GM21528 (cell line): ENCODE measurements at regions not wholly inside any gene's neighbourhood (a gene's known extent, or its start where the extent isn't known, plus 50 kb on each side); places are given as distances from the start of the nearest gene placed in this dataset.

Source experiments
- ATAC-seq: cut with Tn5 transposase; IDR thresholded peaks from one replicate; pipeline ENCODE4 v1.9.1; 2021; ENCODE audit warnings: mild to moderate bottlenecking, moderate library complexity; ENCODE audit not compliant: unreplicated experiment, low FRiP score

GRCh38 chr5:4533457-4534105 is 606.5 kb upstream of the ADAMTS16 start:
- ATAC-seq: no peak

DNA sequence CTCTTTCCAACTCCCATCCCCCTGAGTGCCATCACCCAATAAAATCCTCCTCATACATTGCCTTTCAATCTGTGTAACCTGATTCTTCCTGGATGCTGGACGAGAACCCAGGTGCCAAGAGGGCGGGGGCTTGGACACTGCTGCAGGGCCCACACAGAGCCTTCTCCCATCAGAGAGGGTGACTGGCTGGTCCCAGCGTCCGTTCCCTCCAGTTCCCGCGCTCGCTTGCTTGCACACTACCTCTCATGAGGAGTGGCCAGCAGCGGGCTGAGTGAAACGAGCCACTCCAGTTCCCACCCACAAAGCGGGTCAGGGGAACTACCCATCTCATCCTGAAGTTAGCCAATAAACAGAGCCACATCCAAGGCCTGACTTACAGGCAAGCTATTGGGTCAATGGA is 602.6 kb upstream of the ADAMTS16 start:
- ATAC-seq: no peak

DNA sequence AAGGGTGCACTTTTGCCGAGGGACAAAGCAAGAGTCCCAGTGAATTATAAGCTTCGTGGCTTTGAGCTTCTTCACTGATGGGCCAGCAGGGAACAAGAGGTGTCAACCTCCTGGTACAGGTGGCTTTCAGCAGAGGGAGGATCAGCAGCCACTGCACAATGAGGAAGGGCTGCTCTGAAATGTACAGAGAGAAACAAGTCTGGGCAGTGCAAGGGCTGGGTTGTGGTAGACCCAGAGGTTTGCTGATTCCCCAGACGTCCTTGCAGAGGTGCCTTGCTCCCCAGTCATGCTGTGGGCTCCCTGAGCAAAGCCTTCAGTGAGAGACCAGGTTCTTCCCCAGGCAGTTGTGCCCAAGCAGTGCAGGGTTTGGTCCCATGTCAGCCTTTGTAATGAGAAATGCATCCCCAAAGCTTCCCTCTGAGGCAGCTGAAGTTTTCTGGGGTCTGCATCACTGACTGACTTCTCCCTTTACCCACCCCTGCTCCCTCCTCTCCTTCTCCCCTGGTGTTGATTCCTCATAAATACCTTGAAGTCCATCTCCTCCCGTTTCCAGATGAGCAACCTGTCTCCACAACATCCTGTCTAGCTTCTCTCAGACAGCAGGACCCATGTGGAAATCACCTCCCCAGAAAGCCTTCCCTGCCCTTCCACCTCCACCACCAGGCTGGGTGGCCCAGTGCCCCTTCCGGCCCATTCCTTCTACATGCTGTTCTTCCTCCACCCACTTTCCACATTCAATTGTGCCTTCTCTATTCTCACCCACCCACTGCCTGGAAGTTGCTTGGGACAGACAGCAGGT is 599.6 kb upstream of the ADAMTS16 start:
- no peak for ATAC-seq

GRCh38 chr5:4541334-4541733 is 598.8 kb upstream of the ADAMTS16 start:
- ATAC-seq: no peak

GRCh38 chr5:4542145-4542778 is 597.9 kb upstream of the ADAMTS16 start:
- ATAC-seq: no peak

GRCh38 chr5:4544049-4544670 is 596.0 kb upstream of the ADAMTS16 start:
- ATAC-seq: no peak

DNA sequence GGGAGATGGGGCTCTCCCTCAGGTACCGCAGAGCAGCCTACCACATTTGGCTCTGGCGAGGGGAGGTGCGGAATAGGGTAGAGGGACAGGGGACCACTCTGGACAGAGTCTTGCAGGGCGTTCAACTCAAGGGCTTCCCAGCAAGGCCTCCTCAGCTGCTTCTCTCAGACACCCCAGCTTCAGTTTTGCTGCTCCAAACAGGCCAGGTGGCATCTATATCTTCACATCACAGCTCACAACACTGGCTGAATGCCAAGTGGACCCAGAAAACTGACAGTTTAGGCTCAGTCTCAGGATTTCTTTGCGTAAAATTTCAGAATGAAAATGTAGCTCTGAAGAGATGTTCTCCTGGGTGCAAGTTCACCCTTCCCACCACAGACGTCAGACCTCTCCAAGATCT is 592.6 kb upstream of the ADAMTS16 start:
- no peak for ATAC-seq

- no peak for ATAC-seq
Measured at GRCh38 chr5:4548341-4548740, 591.8 kb upstream of the ADAMTS16 start.

DNA sequence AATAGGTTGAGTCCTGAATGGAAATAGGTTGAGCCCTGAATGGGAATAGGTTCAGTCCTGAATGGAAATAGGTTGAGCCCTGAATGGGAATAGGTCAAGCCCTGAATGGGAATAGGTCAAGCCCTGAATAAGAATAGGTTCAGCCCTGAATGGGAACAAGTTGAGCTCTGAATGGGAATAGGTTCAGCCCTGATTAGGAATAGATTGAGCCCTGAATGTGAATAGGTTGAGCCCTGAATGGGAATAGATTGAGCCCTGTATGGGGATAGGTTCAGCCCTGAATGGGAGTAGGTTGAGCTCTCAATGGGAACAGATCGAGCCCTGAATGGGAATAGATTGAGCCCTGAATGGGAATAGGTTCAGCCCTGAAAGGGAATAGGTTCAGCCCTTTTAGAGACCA is 590.8 kb upstream of the ADAMTS16 start:
- ATAC-seq: no peak

- ATAC-seq: no peak
Measured at GRCh38 chr5:4551034-4551433, 589.1 kb upstream of the ADAMTS16 start.

GRCh38 chr5:4553130-4553529 is 587.0 kb upstream of the ADAMTS16 start:
- no peak for ATAC-seq

GRCh38 chr5:4553978-4554377 is 586.2 kb upstream of the ADAMTS16 start:
- ATAC-seq: no peak

GRCh38 chr5:4555725-4556285 is 584.3 kb upstream of the ADAMTS16 start:
- ATAC-seq: no peak

DNA sequence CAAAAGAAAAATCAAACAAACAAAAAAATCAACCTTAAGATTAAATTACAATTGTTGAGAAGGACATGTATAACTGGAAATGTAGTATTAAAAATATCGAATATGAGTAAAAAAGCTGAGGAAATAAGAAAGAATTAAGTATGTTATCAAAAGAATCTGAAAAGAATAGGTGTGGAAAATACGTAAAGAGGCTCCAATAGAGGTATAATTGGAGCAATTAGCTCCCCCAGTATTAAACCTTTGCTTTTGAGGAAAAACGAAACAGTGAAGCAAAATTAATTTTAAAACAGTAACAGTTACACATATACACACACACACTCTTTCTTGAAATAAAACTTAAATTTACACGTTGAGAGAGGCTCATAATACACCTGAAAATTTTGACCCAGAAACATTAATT is 578.7 kb upstream of the ADAMTS16 start:
- ATAC-seq: no peak

- no peak for ATAC-seq
Measured at GRCh38 chr5:4563400-4563799, 576.7 kb upstream of the ADAMTS16 start.

DNA sequence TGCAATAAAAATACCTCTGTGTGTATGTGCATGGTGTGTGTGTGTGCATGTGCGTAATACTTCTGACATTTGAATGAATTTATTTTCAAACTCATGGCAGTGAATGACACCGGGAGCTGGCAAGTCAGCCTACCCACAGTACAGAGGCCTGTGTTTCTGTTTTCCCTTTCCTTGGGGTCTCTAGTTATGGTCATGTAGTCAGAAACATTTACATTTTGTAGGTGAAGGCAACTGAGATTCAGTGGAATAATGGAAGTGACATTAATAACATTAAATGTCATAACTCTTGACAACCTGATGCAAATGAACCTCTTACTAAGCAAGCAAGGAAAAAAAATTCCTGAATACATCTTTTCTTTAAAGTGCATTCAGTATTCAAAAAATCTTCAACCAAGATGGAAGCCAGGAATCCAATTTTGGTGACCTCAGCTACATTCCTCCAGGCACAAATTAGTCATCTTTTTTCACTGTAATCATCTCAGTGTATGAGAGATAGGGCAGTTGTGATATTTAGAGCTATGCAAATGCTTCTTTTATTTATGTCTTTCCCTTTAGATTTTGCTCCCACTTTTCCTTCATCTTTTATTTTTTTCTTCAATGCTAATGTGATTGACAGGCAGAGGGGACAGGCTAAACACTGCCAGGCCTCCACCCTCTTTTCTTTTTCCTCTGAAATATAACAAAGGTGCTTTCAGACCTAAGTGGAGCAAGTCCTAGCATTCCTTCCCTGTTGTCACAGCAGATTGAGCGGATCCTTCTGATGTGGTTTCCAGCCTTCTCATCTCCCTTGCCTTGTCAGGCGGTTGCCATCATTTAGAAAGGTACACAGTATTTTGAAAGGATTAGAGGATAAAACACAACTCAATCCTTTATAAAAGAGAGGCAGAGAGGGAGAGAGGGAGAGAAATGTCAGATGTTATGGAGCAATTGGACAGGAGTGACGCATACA is 569.8 kb upstream of the ADAMTS16 start:
- no peak for ATAC-seq

DNA sequence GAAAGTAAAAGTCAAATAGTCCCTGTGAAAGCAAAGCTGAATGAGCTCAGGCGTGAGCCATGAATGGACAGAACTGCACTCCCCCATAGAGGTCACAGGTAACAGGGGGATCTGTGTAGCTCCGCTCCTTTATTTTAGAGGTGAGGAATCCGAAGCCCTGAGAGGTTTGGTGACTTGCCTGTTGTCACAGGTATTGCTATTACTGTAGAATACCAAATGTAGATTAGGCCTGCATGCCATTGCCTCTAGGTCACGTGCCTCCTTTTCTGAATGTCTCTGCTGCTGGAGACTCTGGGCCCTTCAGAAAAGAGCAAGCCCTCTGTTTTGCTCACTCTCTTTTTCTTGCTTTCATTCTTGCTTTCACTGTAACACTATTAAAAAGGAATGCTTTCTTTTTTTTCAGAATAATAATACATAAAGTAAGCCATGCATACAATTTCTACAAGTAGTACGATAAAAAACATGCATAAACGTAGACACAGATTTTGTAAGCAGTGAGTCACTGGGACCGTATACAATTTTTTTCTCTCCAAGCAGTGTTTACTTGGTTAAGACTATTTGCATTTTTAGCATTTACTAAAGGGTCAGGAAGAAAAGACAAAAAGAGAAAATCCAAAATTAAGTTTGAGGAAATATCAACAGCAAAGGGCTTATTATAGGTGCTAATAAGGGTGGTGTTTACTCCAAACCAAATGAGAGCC is 568.7 kb upstream of the ADAMTS16 start:
- no peak for ATAC-seq

- no peak for ATAC-seq
Measured at GRCh38 chr5:4572311-4573100, 567.6 kb upstream of the ADAMTS16 start.
